ENCODE measurements at regions not wholly inside any gene's neighbourhood (a gene's known extent, or its start where the extent isn't known, plus 50 kb on each side); places are given as distances from the start of the nearest gene placed in this dataset.

- DNase-seq (ENCODE audit: low spot score) = no peak
- Histone ChIP-seq H3K4me3 (no peak overlapping the region), H3K27ac (no peak overlapping the region), H3K9me3 (no peaks in the 10 kb centered on the region), H3K4me1 (ENCODE audit: control insufficient read depth in 1 of 2, low read depth in 2 of 2) (no peaks in the 10 kb centered on the region), H3K36me3 (peaks cover 65% of the 10 kb centered on the region), H3K27me3 (replicated peaks; ENCODE audit: insufficient read depth) (no peaks in the 10 kb centered on the region)
- ATAC-seq (ENCODE audit: insufficient number of reproducible peaks, low FRiP score, low read depth) = no peak
- TF ChIP-seq CTCF (IDR thresholded peaks at IDR 0.05) = no peak
Measured at GRCh38 chr3:124483915-124484470, 246.3 kb upstream of the UMPS start.

- ATAC-seq (ENCODE audit: insufficient number of reproducible peaks, low FRiP score, low read depth) = no peak
- H3K4me1 ChIP-seq (ENCODE audit: control insufficient read depth in 1 of 2, low read depth in 2 of 2) = no peaks in the 10 kb centered on the region
- peaks cover 63% of the 10 kb centered on the region for H3K36me3 ChIP-seq
- H3K4me3 ChIP-seq = no peak overlapping the region
- no peak overlapping the region for H3K27ac ChIP-seq
- no peaks in the 10 kb centered on the region for H3K9me3 ChIP-seq
- TF ChIP-seq CTCF (IDR thresholded peaks at IDR 0.05) = no peak
- H3K27me3 ChIP-seq (replicated peaks; ENCODE audit: insufficient read depth) = no peaks in the 10 kb centered on the region
- no peak for DNase-seq (ENCODE audit: low spot score)
Measured at GRCh38 chr3:124486324-124486723, 243.9 kb upstream of the UMPS start.

- Histone ChIP-seq H3K9me3 (no peaks in the 10 kb centered on the region), H3K36me3 (peaks cover 50% of the 10 kb centered on the region), H3K27ac (no peak overlapping the region), H3K4me1 (ENCODE audit: control insufficient read depth in 1 of 2, low read depth in 2 of 2) (no peaks in the 10 kb centered on the region), H3K4me3 (no peak overlapping the region), H3K27me3 (replicated peaks; ENCODE audit: insufficient read depth) (no peaks in the 10 kb centered on the region)
- no peak for TF ChIP-seq CTCF (IDR thresholded peaks at IDR 0.05)
- DNase-seq (ENCODE audit: low spot score) (no peak), ATAC-seq (ENCODE audit: insufficient number of reproducible peaks, low FRiP score, low read depth) (no peak)
Measured at GRCh38 chr3:124489506-124489905, 240.7 kb upstream of the UMPS start.

GRCh38 chr3:124491098-124491497, 239.2 kb upstream of the UMPS start:
- Histone ChIP-seq H3K27me3 (replicated peaks; ENCODE audit: insufficient read depth) (no peaks in the 10 kb centered on the region), H3K27ac (no peak overlapping the region), H3K4me1 (ENCODE audit: control insufficient read depth in 1 of 2, low read depth in 2 of 2) (peaks cover 0 to 1% of the 10 kb centered on the region in 2 donors), H3K4me3 (no peak overlapping the region), H3K36me3 (peaks cover 44% of the 10 kb centered on the region), H3K9me3 (no peaks in the 10 kb centered on the region)
- DNase-seq (ENCODE audit: low spot score) (no peak), ATAC-seq (ENCODE audit: insufficient number of reproducible peaks, low FRiP score, low read depth) (no peak)
- no peak for TF ChIP-seq CTCF (IDR thresholded peaks at IDR 0.05)

GRCh38 chr3:124491875-124492274, 238.4 kb upstream of the UMPS start:
- DNase-seq (ENCODE audit: low spot score) (no peak), ATAC-seq (ENCODE audit: insufficient number of reproducible peaks, low FRiP score, low read depth) (no peak)
- Histone ChIP-seq H3K36me3 (peaks cover 51% of the 10 kb centered on the region), H3K4me3 (no peak overlapping the region), H3K4me1 (ENCODE audit: control insufficient read depth in 1 of 2, low read depth in 2 of 2) (peaks cover 0 to 9% of the 10 kb centered on the region in 2 donors), H3K9me3 (no peaks in the 10 kb centered on the region), H3K27me3 (replicated peaks; ENCODE audit: insufficient read depth) (no peaks in the 10 kb centered on the region), H3K27ac (no peak overlapping the region)
- TF ChIP-seq CTCF (IDR thresholded peaks at IDR 0.05) = no peak
